IMR-90 (cell line): ENCODE measurements at regions not wholly inside any gene's neighbourhood (a gene's known extent, or its start where the extent isn't known, plus 50 kb on each side); places are given as distances from the start of the nearest gene placed in this dataset.
"Not testable (repeated sequence)": the region's sequence is repeated elsewhere in the genome, so short reads cannot be mapped to it uniquely, and the experiment has no call there.

Experiments
- ATAC-seq: fragments of 200-7000 bp; cut with Tn5 transposase; 2 replicates; pipeline ENCODE4 v1.9.1; 2020; ENCODE audit warnings: low read depth, mild to moderate bottlenecking, moderate library complexity
- BruUV-seq: library from RNA; stranded (reverse); fragments of 400-500 nt; replicated peaks from 2 replicates; lab custom pipeline; 2021; lab: Mats Ljungman, UMichigan
- CTCF ChIA-PET: fragments of 300-600 bp; formaldehyde crosslinking; extraction: SDS; loops from one replicate; lab custom pipeline; 2021; ENCODE audit warnings: antibody characterized with exemption; lab: Yijun Ruan, JAX
- POLR2A ChIA-PET: fragments of 300-600 bp; sonication (Branson Sonifier 250); formaldehyde crosslinking; loops from one replicate; lab custom pipeline; 2022; ENCODE audit warnings: antibody characterized with exemption; ENCODE audit not compliant: unreplicated experiment; lab: Charles Lee
- DNase-seq: peaks from one replicate; pipeline ENCODE4 v3.0.0; 2013
- H2AFZ ChIP-seq: replicated peaks from 2 replicates; pipeline ENCODE3; 2013; ENCODE audit warnings: low read length, mild to moderate bottlenecking; ENCODE audit not compliant: poor library complexity
- H2AK5ac ChIP-seq: 2 replicates; pipeline ENCODE4 v1.6.1; 2013; ENCODE audit warnings: low read depth, low read length, inconsistent platforms
- H2AK9ac ChIP-seq: replicated peaks from 2 replicates; pipeline ENCODE3; 2013; ENCODE audit warnings: mild to moderate bottlenecking, low read depth, low read length, moderate library complexity; ENCODE audit not compliant: poor library complexity
- H2BK120ac ChIP-seq: 2 replicates; pipeline ENCODE4 v1.6.1; 2013; ENCODE audit warnings: low read depth, low read length, inconsistent platforms
- H2BK15ac ChIP-seq: 3 replicates; pipeline ENCODE4 v1.6.1; 2013; ENCODE audit warnings: low read depth, low read length, inconsistent platforms
- H2BK20ac ChIP-seq: 2 replicates; pipeline ENCODE4 v1.6.1; 2013; ENCODE audit warnings: low read depth, mild to moderate bottlenecking, inconsistent platforms, low read length, moderate library complexity
- H2BK5ac ChIP-seq: 2 replicates; pipeline ENCODE4 v1.6.1; 2013; ENCODE audit warnings: mild to moderate bottlenecking, low read depth, low read length, inconsistent platforms; ENCODE audit not compliant: poor library complexity, severe bottlenecking
- H3K14ac ChIP-seq: replicated peaks from 2 replicates; pipeline ENCODE4 v1.6.1; 2013; ENCODE audit warnings: low read depth, low read length, inconsistent platforms
- H3K18ac ChIP-seq: 2 replicates; pipeline ENCODE4 v1.6.1; 2013; ENCODE audit warnings: low read depth, low read length, control low read depth
- H3K23ac ChIP-seq: 2 replicates; pipeline ENCODE4 v1.6.1; 2013; ENCODE audit warnings: low read depth, low read length, inconsistent platforms
- H3K27ac ChIP-seq: 2 replicates; pipeline ENCODE4 v1.5.1; 2013; ENCODE audit warnings: mild to moderate bottlenecking, control low read depth, low read length; ENCODE audit not compliant: insufficient read depth
- H3K27me3 ChIP-seq: 2 replicates; pipeline ENCODE4 v1.6.1; 2013; ENCODE audit warnings: low read length; ENCODE audit not compliant: control insufficient read depth, insufficient read depth
- H3K36me3 ChIP-seq: 2 replicates; pipeline ENCODE4 v1.6.1; 2013; ENCODE audit warnings: low read length, mixed read lengths; ENCODE audit not compliant: control insufficient read depth, insufficient read depth
- H3K4ac ChIP-seq: 2 replicates; pipeline ENCODE4 v1.6.1; 2013; ENCODE audit warnings: low read depth, low read length, inconsistent platforms
- H3K4me1 ChIP-seq: 2 replicates; pipeline ENCODE4 v1.6.1; 2013; ENCODE audit warnings: low read length, mixed read lengths; ENCODE audit not compliant: control insufficient read depth, insufficient read depth
- H3K4me2 ChIP-seq: 2 replicates; pipeline ENCODE4 v1.6.1; 2013; ENCODE audit warnings: low read depth, mild to moderate bottlenecking, control low read depth, low read length, moderate library complexity
- H3K4me3 ChIP-seq: 2 replicates; pipeline ENCODE4 v1.5.1; 2013; ENCODE audit warnings: low read depth, mild to moderate bottlenecking, control low read depth, low read length, moderate library complexity; ENCODE audit not compliant: insufficient read depth
- H3K56ac ChIP-seq: 2 replicates; pipeline ENCODE4 v1.6.1; 2013; ENCODE audit warnings: low read length, inconsistent platforms; ENCODE audit not compliant: insufficient read depth; ENCODE audit errors: extremely low read depth
- H3K79me1 ChIP-seq, 2 experiments: 2 replicates each; pipeline ENCODE4 v1.6.1; 2013; ENCODE audit warnings: low read length in 2 of 2, inconsistent platforms in 1 of 2, low read depth in 1 of 2
- H3K9ac ChIP-seq: 2 replicates; pipeline ENCODE4 v1.6.1; 2013; ENCODE audit warnings: low read depth, low read length, control low read depth
- H3K9me1 ChIP-seq: 2 replicates; pipeline ENCODE4 v1.6.1; 2013; ENCODE audit warnings: low read length, inconsistent platforms; ENCODE audit not compliant: insufficient read depth
- H3K9me3 ChIP-seq: 2 replicates; pipeline ENCODE4 v1.6.1; 2013; ENCODE audit warnings: low read length; ENCODE audit not compliant: control insufficient read depth, insufficient read depth
- H4K20me1 ChIP-seq: 2 replicates; pipeline ENCODE4 v1.6.1; 2013; ENCODE audit warnings: low read length, inconsistent platforms; ENCODE audit not compliant: insufficient read depth
- H4K5ac ChIP-seq: 2 replicates; pipeline ENCODE4 v1.6.1; 2013; ENCODE audit warnings: mild to moderate bottlenecking, low read depth, low read length, control low read depth
- H4K8ac ChIP-seq, 2 experiments: 2 replicates each; pipeline ENCODE4 v1.6.1; 2013; ENCODE audit warnings: low read depth in 2 of 2, low read length in 2 of 2, control low read depth in 1 of 2, inconsistent platforms in 1 of 2
- H4K91ac ChIP-seq: 2 replicates; pipeline ENCODE4 v1.6.1; 2013; ENCODE audit warnings: low read depth, low read length, inconsistent platforms; ENCODE audit not compliant: insufficient read depth
- WGBS, 2 experiments: methylation state at CpG; one replicate each; pipeline versions ENCODE4 v1.1.5 to v1.1.7; 2013; ENCODE audit warnings: missing lambda C conversion rate in 2 of 2; ENCODE audit not compliant: insufficient read length in 1 of 2; ENCODE audit errors: extremely low coverage in 2 of 2; 5-methylcytosine and 5-hydroxymethylcytosine counted together
- dilution Hi-C: fragments of 300-500 bp; cut with HindIII; formaldehyde crosslinking; loops from one replicate; pipeline ENCODE4 v1.14.3; 2018; ENCODE audit warnings: low sequenced_read_pairs; ENCODE audit not compliant: unreplicated experiment
- in situ Hi-C: fragments of 300-500 bp; cut with MboI; formaldehyde crosslinking; loops from 3 replicates; pipeline ENCODE4 v1.14.3; 2019; ENCODE audit warnings: low sequenced_read_pairs, inconsistent platforms, mixed read lengths
- intact Hi-C: fragments of 100-400 bp; cut with micrococcal nuclease; formaldehyde crosslinking; loops from 2 replicates; pipeline ENCODE4 v1.10.0; 2022

DNA sequence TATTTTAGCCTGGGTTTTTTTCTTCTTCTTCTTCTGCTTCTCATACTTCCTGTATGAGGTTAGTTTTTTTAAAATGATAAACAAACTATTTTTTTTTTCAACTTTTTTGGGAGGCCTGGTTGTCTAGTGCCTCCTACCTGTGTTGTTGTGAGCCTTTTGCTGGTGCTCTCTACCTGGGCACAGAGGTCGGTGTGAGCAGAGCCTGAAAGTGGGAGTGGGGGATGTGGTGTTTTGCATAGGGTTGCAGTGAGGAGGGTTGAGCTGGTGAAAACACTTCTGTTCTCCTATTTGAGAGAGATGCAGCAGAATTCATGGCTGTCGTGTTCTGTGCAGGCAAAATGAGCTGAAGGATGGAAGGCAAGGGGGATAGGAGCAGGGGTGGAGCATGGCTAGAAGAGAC lies 232.7 kb upstream of the PLGLB2 start:
- in situ Hi-C loops, H2BK120ac ChIP-seq, H3K27ac ChIP-seq, H3K14ac ChIP-seq, H4K5ac ChIP-seq, H3K18ac ChIP-seq, H2AK9ac ChIP-seq, H3K56ac ChIP-seq, H3K4me1 ChIP-seq, H3K36me3 ChIP-seq, H3K27me3 ChIP-seq, BruUV-seq, H3K4me2 ChIP-seq, H3K9me1 ChIP-seq, intact Hi-C loops, H2AK5ac ChIP-seq, ATAC-seq, H4K91ac ChIP-seq, H2BK15ac ChIP-seq, H3K79me1 ChIP-seq, H3K4me3 ChIP-seq, H2BK5ac ChIP-seq, CTCF ChIA-PET, H3K23ac ChIP-seq, H3K9me3 ChIP-seq, H4K8ac ChIP-seq, H2AFZ ChIP-seq, H3K4ac ChIP-seq, H2BK20ac ChIP-seq, dilution Hi-C loops, H3K9ac ChIP-seq, DNase-seq, POLR2A ChIA-PET: not testable (repeated sequence)
- peaks cover 34% of the 10 kb centered on the region for H4K20me1 ChIP-seq
- WGBS, 2 experiments = no CpG with 5 or more reads among the region's 2 CpGs

DNA sequence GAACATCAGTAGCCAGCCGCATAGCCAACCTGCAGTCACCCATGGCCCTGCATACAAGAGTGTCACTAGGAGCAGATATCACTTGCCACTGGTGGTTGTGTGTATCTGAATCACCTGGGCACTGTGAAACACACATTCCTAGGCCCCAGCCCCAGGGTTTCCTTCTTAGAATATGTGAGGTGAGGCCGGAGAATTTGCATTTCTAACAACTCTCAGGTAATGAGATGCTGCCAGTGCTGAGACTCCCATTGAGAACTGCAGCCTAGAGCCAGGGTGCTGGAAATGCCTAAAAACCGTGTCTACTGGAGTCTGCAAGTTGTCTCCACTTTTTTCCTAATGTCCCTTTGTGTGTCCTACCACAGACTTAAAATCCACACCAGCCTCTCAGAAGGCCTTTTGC lies 232.0 kb upstream of the PLGLB2 start:
- H2BK120ac ChIP-seq, H2BK20ac ChIP-seq, intact Hi-C loops, H4K8ac ChIP-seq, ATAC-seq, H2AK5ac ChIP-seq, H4K91ac ChIP-seq, H2BK5ac ChIP-seq, H3K36me3 ChIP-seq, CTCF ChIA-PET, H3K9me3 ChIP-seq, H3K79me1 ChIP-seq, H3K9ac ChIP-seq, H4K5ac ChIP-seq, H3K27me3 ChIP-seq, H2BK15ac ChIP-seq, dilution Hi-C loops, in situ Hi-C loops, BruUV-seq, H3K56ac ChIP-seq, H3K4me1 ChIP-seq, H3K27ac ChIP-seq, H3K18ac ChIP-seq, H2AK9ac ChIP-seq, H3K4me3 ChIP-seq, H3K9me1 ChIP-seq, H3K4me2 ChIP-seq, H2AFZ ChIP-seq, H3K14ac ChIP-seq, H3K4ac ChIP-seq, DNase-seq, POLR2A ChIA-PET, H3K23ac ChIP-seq: not testable (repeated sequence)
- peaks cover 38% of the 10 kb centered on the region for H4K20me1 ChIP-seq
- WGBS, 2 experiments = no CpG with 5 or more reads among the region's 3 CpGs
